Natural killer cell treated with Interleukin-12 subunit alpha and Interleukin-12 subunit beta and Interleukin-15 and Interleukin-18, amount 100 ng/mL, for 72 hours (primary cell): ENCODE measurements at regions not wholly inside any gene's neighbourhood (a gene's known extent, or its start where the extent isn't known, plus 50 kb on each side); places are given as distances from the start of the nearest gene placed in this dataset.

ENCODE experiments used
- ATAC-seq, 2 donors: fragments of 150-1000 bp; cut with Tn5 transposase in 1 of 2; sonication (Bioruptor Pico), chemical (Tn5 transposase) in 1 of 2; 2 replicates each; pipeline ENCODE4 v1.10.0; 2021
- DNase-seq: peaks from one replicate; pipeline ENCODE4 v3.0.0; 2022; ENCODE audit warnings: low spot score
- H3K27ac Mint-ChIP-seq, 2 donors: 1 replicate in 1 of 2; 2 replicates in 1 of 2; pipeline ENCODE4 v1.8.0; 2022; ENCODE audit warnings: mixed read lengths in 2 of 2, mild to moderate bottlenecking in 1 of 2, moderate library complexity in 1 of 2
- H3K27me3 Mint-ChIP-seq, 2 donors: 1 replicate in 1 of 2; 2 replicates in 1 of 2; pipeline ENCODE4 v1.8.0; 2022; ENCODE audit warnings: mixed read lengths in 2 of 2
- H3K36me3 Mint-ChIP-seq: one replicate; pipeline ENCODE4 v1.8.0; 2022; ENCODE audit warnings: mixed read lengths
- H3K4me1 Mint-ChIP-seq, 2 donors: 1 replicate in 1 of 2; 2 replicates in 1 of 2; pipeline ENCODE4 v1.8.0; 2022; ENCODE audit warnings: low read depth in 2 of 2, mixed read lengths in 2 of 2, mild to moderate bottlenecking in 1 of 2
- H3K4me3 Mint-ChIP-seq: one replicate; pipeline ENCODE4 v1.8.0; 2022; ENCODE audit warnings: mixed read lengths
- H3K9me3 Mint-ChIP-seq: 2 replicates; pipeline ENCODE4 v1.8.0; 2022; ENCODE audit warnings: mixed read lengths

DNA sequence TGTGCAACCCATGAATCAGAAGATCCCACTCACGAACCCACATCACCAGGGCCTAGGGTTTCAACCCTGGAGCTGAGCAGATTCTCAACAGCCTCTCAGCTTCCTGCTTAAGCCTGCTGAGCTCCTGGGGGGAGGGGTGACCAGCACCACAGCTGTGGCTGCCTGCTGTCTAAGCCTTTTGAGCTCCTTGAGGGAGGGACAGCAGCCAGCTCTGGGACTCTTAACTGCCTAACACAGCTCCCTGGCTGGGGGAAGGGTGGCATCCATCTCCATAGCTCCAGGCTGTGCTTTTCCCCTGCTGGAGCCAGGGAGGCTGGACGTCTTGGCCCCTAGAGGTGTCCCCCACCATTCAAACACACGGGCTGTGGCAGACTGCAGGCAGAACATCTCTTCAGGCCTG is 250.3 kb downstream of the DMAC1 start:
- no peaks in the 10 kb centered on the region for H3K36me3 Mint-ChIP-seq
- DNase-seq (no peak), ATAC-seq (peak in 1 of 2 donors; percentile 53)
- no peak overlapping the region for H3K27ac Mint-ChIP-seq
- H3K4me3 Mint-ChIP-seq: no peak overlapping the region
- peaks cover 37 to 68% of the 10 kb centered on the region in 2 donors for H3K27me3 Mint-ChIP-seq
- no peaks in the 10 kb centered on the region for H3K4me1 Mint-ChIP-seq
- no peaks in the 10 kb centered on the region for H3K9me3 Mint-ChIP-seq

DNA sequence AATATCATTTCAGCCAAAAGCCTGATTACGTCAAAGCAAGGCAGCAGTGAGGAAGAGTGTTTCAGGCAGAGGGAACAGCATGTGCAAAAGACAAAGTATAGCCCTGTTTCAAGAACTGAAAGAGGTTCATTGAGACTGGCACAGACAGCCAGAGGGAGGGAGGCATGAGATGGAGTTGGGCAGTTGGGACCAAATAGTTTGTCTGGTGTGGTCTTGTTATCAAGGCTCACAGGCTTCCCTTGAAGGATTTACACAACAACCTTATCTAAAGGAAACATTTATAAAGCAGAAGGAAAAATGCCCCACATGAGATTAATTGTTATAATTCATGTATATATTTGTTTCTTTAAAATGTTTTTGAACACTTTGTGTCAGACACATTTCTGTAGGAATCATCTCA is 253.3 kb downstream of the DMAC1 start:
- Mint-ChIP-seq H3K4me1 (no peaks in the 10 kb centered on the region), H3K27ac (no peak overlapping the region), H3K4me3 (no peak overlapping the region), H3K9me3 (no peaks in the 10 kb centered on the region), H3K27me3 (peaks cover 33 to 57% of the 10 kb centered on the region in 2 donors), H3K36me3 (no peaks in the 10 kb centered on the region)
- ATAC-seq (no peak), DNase-seq (no peak)

DNA sequence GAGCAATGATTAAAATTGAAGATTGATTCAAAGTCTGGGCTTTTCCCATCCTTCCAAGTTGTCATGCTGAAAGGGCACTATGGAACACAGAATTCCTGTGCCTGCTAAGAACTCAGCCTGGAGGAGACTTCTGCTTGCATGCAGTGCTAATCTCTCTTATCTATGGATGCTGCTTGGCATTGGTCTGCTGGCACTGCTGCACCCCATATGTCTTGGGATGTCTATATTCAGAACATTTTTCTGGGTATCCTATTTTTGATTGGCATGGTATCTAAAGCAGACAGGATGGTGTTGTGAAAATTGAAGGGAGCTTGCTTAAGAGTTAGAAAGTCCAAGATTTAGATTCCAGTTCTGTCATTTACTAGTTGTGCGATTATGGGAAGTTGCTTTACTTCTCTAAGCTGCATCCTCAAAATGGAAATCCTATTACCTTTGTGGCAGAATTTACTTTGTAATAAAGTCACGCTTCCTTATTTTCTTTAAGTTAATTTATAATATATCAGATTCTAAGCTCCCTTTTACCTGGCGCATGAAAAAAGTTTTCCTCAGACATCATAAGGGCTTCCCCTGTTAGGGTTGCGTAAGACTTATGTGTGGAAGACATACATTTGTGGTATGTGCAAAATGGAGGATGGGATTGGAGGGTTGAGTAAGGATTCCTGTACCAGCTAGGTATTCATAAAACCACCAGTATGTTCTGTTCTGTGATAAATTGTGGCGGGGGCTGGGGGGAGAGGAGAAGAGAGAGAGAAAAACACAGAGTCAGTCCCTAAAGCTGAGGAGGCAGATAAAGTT is 254.0 kb downstream of the DMAC1 start:
- Mint-ChIP-seq H3K27ac (no peak overlapping the region), H3K4me3 (no peak overlapping the region), H3K4me1 (no peaks in the 10 kb centered on the region), H3K27me3 (peaks cover 31 to 57% of the 10 kb centered on the region in 2 donors), H3K9me3 (no peaks in the 10 kb centered on the region), H3K36me3 (no peaks in the 10 kb centered on the region)
- DNase-seq: no peak
- no peak for ATAC-seq

DNA sequence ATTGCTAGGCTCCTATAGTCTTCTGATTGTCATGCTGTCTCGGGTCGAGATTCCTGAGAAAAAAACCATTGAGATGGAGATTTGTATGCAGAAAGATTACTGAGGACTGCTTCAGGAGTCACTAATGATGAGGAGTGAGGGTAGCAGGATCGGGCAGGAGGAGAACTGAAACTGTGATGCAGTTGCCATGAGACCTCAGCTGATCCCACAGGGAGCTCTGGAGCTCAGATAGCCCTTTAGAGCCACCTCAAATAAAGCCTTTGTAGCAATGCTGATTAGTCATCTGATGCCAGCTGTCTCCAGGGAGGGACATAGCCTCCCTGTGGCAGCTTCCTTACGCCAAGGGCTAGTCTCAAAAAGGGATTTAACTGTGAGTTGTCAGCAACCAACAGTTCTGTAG is 256.9 kb downstream of the DMAC1 start:
- H3K9me3 Mint-ChIP-seq: no peaks in the 10 kb centered on the region
- H3K36me3 Mint-ChIP-seq: no peaks in the 10 kb centered on the region
- DNase-seq (no peak), ATAC-seq (no peak)
- peaks cover 19 to 43% of the 10 kb centered on the region in 2 donors for H3K27me3 Mint-ChIP-seq
- H3K4me1 Mint-ChIP-seq: no peaks in the 10 kb centered on the region
- H3K27ac Mint-ChIP-seq: no peak overlapping the region
- no peak overlapping the region for H3K4me3 Mint-ChIP-seq

DNA sequence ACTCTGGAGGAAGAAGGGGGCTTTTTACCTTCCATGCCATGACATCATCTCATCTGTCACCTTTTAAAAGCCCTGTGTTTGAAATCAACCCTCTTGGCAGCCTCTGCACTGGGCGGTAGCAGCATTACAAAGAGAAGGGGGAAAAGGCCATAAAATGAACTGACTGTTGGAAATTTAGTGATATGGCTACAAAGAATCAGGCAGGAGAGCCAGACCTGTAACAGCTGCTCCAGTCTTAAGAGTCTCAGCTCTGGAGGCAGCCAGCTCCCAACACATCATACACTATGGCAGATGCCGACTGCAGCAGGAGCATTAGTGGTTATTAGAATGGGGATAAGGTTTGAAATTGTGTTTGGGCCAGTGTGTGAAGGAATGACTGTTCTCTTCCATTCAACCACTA is 257.5 kb downstream of the DMAC1 start:
- peaks cover 19 to 41% of the 10 kb centered on the region in 2 donors for H3K27me3 Mint-ChIP-seq
- no peaks in the 10 kb centered on the region for H3K36me3 Mint-ChIP-seq
- ATAC-seq: no peak
- H3K27ac Mint-ChIP-seq: no peak overlapping the region
- no peak overlapping the region for H3K4me3 Mint-ChIP-seq
- no peaks in the 10 kb centered on the region for H3K9me3 Mint-ChIP-seq
- no peaks in the 10 kb centered on the region for H3K4me1 Mint-ChIP-seq
- no peak for DNase-seq

DNA sequence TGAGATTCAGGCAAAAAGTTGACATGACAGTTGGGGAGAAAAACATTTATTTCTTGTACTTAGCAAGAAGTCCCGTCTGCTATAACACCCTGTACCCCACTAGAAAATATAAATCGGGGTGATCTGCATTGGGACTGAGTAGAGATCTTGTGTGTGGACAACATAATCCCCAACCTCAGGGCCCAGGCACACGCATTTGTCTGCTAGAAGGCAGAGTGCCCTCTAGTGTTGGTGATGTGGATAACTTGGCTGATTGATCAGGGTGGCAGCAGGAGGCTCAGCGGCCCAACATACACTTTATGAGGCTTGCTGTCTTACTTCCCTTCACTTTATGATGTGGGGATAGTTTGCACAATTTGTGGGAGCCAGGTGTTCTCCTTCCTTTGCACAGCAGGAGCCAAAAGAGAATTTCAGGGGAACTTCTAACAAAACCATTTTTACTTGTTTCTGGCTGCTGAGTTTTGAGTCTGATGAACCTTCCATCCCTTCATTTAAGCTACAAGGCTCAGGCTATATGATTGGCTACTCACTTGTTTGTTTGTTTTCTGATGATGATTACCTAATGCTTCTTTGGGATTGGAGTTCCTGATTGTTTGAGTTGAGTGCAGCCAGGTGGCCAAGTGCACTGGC is 263.2 kb downstream of the DMAC1 start:
- H3K27me3 Mint-ChIP-seq: peaks cover 12 to 30% of the 10 kb centered on the region in 2 donors
- no peak for DNase-seq
- H3K36me3 Mint-ChIP-seq: no peaks in the 10 kb centered on the region
- H3K9me3 Mint-ChIP-seq: no peaks in the 10 kb centered on the region
- peaks cover 5 to 14% of the 10 kb centered on the region in 2 donors for H3K4me1 Mint-ChIP-seq
- no peak overlapping the region for H3K4me3 Mint-ChIP-seq
- H3K27ac Mint-ChIP-seq: no peak overlapping the region
- peak in 1 of 2 donors; percentile 37 for ATAC-seq

DNA sequence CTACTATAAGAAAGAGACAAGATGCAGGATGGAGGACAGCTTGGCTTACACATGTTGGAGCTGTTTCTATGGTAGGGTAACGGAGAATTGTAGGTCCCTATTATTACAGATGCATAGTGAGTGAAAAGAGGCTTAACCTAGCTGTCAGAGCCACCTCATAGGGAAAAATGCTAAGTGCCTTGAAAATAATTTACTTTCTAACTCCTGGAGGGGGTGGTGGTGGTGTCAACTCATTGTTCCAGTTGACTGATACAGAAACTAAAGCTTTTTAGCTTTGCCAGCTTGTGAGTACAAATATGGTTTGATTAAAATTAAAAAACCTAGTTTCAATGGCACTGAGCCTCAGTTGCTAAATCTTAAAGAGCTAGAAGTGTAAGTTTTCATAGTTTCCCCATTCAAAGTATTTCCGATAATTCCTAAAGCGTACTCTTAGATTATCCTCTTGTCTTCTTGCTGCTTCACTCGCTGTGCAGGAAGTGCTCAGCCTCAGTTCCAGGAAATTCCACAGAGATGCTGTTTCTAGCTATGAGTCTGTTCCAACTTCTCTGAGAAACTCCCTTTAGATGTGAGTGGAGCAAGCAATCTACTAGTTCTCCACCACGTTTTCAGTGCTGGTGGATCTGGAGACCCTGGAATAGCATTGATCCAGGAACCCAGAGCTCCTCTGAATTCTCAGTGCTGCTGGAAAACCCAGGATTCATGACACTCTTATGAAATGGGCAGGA is 265.2 kb downstream of the DMAC1 start:
- peak; percentile 73 to 77 for ATAC-seq
- H3K9me3 Mint-ChIP-seq: no peaks in the 10 kb centered on the region
- no peak for DNase-seq
- peaks cover 5 to 14% of the 10 kb centered on the region in 2 donors for H3K4me1 Mint-ChIP-seq
- peak overlapping the region; percentile 82 for H3K4me3 Mint-ChIP-seq
- peak overlapping the region; percentile 62 to 84 for H3K27ac Mint-ChIP-seq
- H3K36me3 Mint-ChIP-seq: no peaks in the 10 kb centered on the region
- H3K27me3 Mint-ChIP-seq: peaks cover 19 to 38% of the 10 kb centered on the region in 2 donors

DNA sequence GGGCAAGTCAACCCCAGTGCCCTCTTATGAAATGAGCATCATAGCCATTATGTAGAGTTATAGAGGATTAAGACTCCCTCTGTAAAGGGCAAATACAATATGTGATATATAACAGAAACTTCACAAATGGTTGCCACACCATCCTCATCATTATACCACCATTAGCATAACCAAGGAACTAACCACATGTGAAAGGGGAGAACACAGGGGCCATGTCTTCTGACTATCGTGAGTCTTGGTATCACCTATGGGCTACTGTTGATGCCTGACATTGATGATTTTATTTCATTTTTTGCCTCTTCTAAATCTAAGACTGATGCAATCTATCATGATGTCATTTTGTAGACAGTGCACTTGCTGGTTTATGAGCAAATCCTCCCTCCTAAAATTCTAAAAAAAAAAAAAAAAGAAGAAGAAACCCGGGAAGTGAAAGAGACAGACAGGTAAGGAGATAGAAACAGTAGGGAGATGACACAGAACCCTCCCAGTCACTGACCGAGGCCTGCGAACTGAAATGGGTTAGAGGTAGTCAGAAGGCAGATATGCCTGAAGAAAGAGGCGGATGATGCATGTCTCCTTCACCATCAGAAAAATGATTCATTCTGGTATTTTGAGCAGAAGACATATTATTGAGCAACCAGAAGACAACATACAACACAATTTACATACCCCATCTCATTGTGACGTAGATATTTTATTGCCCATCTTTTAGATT is 266.0 kb downstream of the DMAC1 start:
- Mint-ChIP-seq H3K4me1 (peaks cover 5 to 14% of the 10 kb centered on the region in 2 donors), H3K4me3 (peak overlapping the region; percentile 82), H3K9me3 (no peaks in the 10 kb centered on the region), H3K27ac (peak overlapping the region; percentile 62 to 84), H3K36me3 (no peaks in the 10 kb centered on the region), H3K27me3 (peaks cover 22 to 43% of the 10 kb centered on the region in 2 donors)
- no peak for DNase-seq
- ATAC-seq: peak; percentile 62 to 80

DNA sequence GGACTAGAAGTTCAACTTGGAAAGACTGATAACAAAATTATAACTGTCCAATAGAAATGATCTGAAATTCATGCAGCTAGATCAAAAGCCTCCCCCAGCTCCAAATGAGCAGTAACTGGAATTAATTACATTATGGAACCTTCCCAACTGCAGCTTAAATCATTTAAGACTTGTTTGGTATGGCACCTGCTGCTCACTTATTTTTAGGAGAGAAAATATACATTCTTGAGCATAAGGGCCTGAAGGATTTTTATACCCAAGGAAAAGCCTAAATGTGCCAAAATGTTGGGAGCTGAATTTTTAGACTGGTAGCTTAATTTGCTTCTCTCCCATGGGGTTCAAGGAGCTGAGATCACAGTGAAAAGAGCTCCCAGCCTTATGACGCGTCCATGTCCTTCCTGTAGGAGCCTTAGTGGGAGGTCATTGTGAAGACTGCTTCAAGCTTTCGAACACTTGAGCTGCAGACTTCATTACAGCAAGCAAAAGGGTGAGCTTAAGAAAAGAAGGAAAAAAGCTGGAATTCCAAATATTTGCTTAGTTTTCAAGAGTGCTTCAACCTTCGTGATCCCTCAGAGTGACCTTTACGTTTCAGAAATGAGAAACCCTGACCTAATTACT is 276.0 kb downstream of the DMAC1 start:
- Mint-ChIP-seq H3K27ac (no peak overlapping the region), H3K4me3 (no peak overlapping the region), H3K36me3 (no peaks in the 10 kb centered on the region), H3K4me1 (no peaks in the 10 kb centered on the region), H3K27me3 (peaks cover 14 to 15% of the 10 kb centered on the region in 2 donors), H3K9me3 (no peaks in the 10 kb centered on the region)
- ATAC-seq (no peak), DNase-seq (no peak)

DNA sequence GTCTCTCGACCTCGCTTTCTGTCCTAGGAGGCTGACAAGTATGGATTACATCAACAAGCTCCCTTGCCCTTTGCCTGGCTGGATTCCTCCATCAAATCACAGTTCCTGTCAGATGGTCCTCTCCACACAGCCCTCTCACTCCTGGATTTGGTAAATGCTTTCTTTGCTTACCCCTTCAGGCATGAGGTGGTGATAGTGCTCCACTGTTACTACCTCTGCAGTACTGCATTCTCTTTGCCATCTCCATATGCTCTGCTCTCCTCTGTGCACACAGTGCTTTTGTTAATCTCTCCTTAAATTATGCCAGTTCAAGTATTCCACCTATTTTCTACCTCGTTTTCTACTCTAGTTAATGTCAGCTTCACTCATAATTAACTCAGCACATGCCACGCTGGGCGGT is 279.2 kb downstream of the DMAC1 start:
- H3K27ac Mint-ChIP-seq: no peak overlapping the region
- H3K4me1 Mint-ChIP-seq: no peaks in the 10 kb centered on the region
- no peaks in the 10 kb centered on the region for H3K36me3 Mint-ChIP-seq
- H3K4me3 Mint-ChIP-seq: no peak overlapping the region
- no peaks in the 10 kb centered on the region for H3K9me3 Mint-ChIP-seq
- ATAC-seq (peak in 1 of 2 donors; percentile 24), DNase-seq (no peak)
- H3K27me3 Mint-ChIP-seq: peaks cover 16 to 18% of the 10 kb centered on the region in 2 donors

DNA sequence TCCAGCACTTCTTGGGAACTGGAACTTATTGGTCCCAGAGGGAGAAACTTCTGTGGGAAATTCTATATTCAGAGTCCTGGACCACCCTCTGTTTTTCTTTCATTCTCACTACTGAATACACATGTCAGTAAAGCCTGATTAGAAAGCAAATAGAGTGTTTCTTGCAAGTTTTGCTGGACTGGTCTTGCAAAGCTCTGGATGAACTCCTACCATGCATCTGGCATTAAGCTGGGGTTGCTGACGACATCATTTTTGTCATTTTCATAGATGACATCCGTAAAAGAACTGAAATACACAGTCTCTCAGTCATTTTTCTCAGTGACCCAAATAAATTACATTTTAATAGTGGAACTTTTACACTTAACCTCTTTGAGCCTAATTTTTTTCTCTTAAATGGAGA is 283.2 kb downstream of the DMAC1 start:
- no peak for DNase-seq
- Mint-ChIP-seq H3K4me3 (no peak overlapping the region), H3K27ac (no peak overlapping the region), H3K9me3 (no peaks in the 10 kb centered on the region), H3K27me3 (peaks cover 13 to 16% of the 10 kb centered on the region in 2 donors), H3K36me3 (no peaks in the 10 kb centered on the region), H3K4me1 (no peaks in the 10 kb centered on the region)
- no peak for ATAC-seq

DNA sequence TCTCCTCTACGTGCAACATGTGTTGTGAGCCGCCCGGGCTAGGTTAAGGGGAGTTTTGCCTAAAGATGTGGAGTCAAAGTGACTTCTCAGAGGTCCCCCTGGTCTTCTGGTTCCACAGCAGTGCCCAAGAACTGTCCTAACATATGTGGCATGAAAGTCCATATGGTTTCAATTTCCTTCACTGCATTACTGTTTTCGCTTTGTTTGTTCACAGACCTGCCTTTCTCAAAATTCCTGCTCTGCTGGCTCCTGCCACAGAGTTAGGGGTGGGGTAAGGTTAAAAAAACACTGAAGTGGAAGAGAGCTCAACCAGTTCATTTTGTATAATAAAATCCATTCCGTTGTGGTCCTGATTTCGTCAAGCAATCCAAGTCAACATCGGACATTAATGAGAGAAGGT is 289.4 kb downstream of the DMAC1 start:
- Mint-ChIP-seq H3K36me3 (no peaks in the 10 kb centered on the region), H3K4me3 (no peak overlapping the region), H3K9me3 (no peaks in the 10 kb centered on the region)

DNA sequence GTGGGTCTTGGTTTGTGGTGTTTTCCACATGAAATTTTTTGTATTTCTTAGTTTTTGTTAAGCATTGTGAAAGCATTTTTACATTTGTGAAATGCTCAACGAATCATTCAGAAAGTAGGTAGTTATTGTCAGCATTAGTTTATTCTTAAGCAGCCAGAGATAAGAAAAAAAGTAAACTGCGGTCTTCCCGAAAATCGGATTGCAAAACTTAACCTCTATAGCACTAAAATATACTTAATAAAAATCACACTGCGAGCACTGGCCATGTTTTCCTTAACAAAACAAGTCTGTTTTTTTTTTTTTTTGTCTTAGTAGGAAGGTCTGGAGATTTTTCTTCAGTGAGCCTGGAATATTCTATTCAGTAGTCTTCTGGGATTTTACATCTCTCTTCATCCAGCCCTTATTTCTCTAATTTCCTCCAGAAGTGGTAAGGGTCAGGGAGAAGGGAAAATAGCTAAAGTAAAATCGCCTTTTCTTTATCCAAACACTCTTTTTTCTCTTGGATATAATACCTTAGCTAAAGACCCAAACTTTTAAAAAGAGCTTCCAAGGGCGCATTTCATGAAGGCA is 289.9 kb downstream of the DMAC1 start:
- no peak for DNase-seq
- Mint-ChIP-seq H3K36me3 (no peaks in the 10 kb centered on the region), H3K4me1 (no peaks in the 10 kb centered on the region)

More for the DNA sequence above, 289.4 kb downstream of the DMAC1 start:
- Mint-ChIP-seq H3K27ac (no peak overlapping the region), H3K4me1 (no peaks in the 10 kb centered on the region), H3K27me3 (peaks cover 7 to 9% of the 10 kb centered on the region in 2 donors)
- DNase-seq (no peak), ATAC-seq (no peak)

More for the DNA sequence above, 289.9 kb downstream of the DMAC1 start:
- no peak overlapping the region for H3K27ac Mint-ChIP-seq
- H3K27me3 Mint-ChIP-seq: peaks cover 11 to 12% of the 10 kb centered on the region in 2 donors
- no peaks in the 10 kb centered on the region for H3K9me3 Mint-ChIP-seq
- no peak for ATAC-seq
- no peak overlapping the region for H3K4me3 Mint-ChIP-seq
